Muscle of back (tissue), 3 donors: ENCODE measurements at regions not wholly inside any gene's neighbourhood (a gene's known extent, or its start where the extent isn't known, plus 50 kb on each side); places are given as distances from the start of the nearest gene placed in this dataset.

Source experiments
- DNase-seq, 3 donors: peaks; one replicate each; pipeline versions ENCODE4 v3.0.0 to v3.0.0-alpha.2; 2013

DNA sequence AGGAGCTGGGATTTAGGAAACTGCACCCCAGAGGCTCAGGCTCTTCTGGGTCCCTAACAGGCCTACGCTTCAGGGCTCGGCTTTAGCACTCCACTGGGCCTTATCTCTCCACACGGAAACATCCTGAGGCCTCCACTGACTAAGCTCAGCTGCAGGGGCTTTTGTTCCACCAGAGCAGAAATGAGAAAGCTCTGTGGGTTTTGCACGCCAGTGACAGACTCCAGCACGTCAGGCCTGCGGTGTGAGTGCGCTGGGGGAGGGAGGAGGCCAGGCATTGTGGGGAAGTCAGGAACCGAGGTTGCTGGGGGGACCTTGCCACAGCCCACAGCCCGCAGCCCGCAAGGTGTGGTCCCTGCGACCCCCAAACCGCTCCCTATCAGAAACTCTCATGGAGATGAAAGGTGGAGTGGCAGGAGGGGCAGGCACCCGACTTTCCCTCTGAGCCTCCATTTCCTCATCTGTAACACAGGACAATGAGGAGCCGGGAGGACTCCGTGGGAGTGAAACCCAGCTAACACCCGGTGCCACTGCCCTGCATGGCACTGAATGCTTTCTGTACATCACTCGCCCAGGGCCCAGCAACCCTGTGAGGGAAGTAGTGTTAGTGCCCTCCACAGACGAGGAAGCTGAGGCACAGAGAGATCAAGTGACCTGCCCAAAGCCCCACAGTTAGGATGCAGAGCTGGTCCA, 106.5 kb downstream of the TPRA1 start:
- DNase-seq: no peak

DNA sequence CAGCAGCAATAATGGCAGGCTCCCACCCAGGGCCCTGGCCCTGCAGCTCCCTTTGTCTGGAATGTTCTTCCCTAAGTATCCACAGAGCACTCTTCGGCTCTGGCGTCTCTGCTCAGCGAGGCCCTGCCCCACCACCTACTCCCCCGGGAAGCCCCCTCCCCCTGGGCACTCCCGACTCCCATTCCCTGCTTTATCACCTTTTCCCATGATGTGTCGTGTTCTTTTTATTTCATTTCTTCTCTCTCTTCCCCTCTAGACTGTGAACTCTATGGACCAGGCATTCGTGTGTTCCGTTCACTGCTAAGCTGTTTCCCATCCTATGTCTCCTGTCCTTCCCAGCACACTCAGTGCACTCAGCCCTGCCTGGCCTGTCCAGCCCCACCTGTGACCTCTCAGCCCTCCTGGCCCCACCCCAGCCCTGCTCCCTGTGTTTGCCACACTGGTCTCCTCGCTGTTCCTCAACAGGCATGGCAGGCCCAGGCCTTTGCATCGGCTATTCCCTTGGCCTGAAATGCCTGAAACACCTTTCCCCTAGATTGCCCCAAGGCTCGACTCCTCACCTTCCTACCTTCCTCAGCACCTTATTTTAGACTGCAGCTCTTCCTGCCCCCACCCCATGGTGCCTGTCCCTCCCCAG, 107.4 kb downstream of the TPRA1 start:
- no peak for DNase-seq

DNA sequence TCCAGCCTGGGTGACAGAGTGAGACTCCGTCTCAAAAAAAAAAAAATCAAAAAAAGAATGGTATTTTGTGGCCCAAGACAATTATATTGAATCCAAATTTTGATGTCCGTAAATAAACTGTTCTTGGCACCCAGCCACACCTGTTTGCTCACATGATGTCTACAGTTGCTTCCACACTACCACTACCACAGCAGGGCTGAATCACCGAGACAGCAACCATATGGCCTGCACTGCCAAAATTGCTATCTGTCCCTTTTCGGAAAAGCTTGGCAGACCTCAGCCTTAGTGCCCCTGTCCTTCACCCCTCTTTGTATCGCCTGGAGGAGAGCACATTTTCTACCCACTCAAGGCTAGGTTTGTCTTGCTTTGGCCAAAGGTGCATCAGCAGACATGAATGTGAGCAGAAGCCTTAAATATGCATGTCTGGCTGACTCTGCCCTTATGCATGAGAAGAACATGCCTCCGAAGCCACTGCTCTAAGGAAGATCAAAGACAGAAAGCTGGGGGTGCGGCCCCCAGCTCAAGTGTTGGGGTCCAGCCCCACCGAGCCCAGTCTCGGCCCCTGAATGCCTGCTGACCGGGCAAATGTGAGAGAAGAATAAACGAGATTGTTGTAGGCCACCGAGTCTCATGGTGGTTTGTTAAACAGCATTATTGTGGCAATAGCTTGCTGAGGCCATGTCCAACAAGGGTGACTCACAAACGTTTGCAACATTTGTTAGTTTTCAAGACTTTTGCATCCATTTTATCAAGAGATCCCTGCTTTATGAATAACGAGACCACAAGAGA, 108.1 kb downstream of the TPRA1 start:
- no peak for DNase-seq

DNA sequence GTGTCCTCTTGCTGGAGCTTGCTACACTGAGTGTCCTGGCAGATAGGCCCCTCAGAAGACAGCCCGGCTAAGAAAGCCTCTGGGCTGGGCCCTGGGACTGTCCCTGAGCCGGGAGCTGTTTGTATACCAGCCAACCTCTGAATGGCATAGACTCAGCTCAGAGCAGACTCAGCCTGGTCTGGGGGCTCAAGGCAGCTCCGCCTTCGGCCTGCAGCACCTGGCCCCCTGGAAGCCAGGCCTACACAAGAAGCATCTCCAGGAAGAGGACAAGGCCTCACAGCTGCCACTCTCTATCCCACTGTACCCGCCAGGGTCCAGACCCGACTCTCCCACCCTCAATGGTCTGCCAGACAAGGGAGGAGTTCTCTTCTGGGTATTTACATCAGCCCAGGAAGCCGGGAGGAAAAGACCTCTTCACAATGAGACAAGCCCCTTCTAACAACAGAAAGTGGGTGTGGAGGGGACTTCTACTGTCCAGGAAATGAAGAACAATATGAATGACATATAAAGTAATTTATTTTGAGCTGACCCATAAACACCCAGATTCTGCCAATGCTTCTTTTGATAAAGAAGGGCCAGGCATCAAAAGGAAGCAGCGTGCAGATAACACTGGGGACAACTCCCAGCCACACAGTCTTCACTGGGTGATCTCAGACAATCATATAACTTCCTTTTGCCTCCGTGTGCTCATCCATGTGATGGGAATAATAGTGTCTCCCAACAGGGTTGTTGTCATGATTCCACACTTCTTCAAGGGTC, 110.2 kb downstream of the TPRA1 start:
- DNase-seq: no peak

DNA sequence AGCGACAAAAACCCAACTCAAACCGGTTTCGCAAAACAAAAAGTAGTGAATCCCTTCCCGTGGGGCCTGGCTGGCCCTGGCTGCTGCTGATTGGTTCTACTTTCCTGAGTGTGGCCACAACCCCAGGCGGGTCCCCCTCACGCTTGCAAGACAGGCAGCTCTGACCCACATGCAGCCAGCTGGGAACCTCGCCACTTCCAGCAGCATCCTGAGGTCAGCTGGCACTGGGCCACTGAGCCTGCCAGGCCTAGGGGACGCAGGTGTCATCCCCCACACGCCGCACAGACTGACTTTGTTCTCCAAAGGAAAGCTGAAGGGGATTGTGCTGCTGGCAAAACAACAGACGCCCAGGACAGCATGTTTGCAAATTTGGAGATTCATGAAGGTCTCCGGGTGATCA, 111.1 kb downstream of the TPRA1 start:
- peak in 2 of 3 donors; percentile 3 to 48 for DNase-seq

DNA sequence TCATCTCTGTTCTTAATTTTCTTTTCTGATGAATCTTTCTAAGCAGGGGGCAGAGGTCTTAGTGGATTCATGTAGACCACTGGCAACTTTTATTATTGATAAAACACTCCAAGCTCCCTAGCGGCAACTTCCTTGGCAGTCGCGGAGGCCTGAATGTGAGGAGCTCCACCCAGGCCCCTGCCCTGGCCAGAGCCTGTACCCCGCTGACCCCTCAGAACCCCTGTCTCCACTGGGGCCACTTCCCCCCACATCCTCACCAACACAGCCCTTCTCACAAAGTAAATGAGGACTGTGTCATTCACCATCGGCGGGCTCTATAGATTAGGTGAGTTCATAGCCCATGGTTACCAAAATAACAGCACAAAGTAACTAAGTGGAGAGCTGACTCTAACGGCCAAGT, 111.6 kb downstream of the TPRA1 start:
- DNase-seq: no peak

DNA sequence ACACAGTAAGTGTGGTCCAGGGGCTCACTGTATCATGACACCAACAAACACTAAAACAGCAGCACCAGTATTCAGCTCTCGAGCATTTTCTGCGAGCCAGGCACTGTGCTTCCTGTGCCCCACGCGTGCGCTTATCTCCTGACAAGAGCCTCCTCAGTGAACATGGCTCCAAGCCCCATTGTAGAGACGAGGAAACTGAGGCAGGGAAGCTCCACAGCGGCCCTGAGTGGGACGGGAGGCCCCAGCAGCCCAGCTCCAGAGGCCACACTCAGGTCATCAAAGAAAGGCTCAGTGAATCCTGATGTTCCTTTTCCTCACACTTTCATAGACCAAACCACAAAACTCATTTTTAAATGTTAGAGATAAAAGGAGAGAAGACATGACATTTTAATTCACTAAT, 113.1 kb downstream of the TPRA1 start:
- DNase-seq: no peak

DNA sequence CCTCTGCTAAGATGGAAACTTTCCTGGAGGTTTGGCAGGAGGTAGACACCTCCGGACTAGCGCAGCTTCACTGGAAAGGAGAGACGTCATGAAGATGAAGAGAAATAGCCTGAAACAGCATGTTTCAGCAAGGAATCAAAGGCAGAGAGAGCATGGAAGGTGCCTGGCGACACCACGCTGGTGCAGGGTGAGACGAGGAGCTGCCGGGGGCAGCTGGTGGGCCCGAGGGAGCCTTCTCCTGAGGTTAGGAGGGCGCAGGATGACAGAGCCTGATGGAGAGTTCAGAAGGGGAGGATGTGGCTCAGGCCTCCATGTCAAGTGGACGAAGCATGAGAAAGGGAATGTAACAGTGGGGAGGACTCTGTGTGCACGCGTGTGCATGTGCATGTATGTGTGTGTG, 113.6 kb downstream of the TPRA1 start:
- no peak for DNase-seq

DNA sequence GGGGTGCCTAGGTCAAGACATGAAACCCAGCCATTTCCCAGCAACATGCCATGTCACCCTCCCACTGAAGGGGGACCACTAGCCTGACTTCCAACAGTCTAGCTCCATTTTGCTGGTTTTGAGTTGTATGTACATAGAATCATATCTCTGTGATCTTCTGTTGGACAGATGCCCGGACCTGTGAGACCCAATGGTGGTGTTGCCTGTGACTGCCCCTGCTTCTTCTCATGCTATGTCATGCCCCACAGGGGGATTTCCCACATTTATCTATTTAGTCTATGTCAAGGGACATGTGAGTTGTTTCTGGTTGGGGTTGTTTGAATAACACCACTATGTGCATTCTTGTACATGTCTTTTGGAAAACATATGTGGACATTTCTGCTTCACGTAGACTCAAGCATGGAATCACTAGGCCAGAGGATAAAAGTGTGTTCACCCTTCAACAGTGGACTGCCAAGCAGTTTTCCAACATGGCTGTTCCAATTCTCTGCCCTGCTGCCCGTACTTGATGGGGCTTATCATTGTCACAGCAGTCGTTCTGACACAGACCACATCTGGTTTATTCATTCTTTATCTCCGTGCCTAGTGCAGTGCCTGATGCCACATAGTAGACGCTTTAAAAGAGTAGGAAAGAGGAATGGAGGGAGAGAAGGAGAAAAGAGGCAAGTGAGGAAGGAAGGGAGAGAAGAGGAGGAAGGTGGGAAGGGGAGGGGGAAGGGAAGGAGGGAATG, 114.4 kb downstream of the TPRA1 start:
- DNase-seq: no peak

DNA sequence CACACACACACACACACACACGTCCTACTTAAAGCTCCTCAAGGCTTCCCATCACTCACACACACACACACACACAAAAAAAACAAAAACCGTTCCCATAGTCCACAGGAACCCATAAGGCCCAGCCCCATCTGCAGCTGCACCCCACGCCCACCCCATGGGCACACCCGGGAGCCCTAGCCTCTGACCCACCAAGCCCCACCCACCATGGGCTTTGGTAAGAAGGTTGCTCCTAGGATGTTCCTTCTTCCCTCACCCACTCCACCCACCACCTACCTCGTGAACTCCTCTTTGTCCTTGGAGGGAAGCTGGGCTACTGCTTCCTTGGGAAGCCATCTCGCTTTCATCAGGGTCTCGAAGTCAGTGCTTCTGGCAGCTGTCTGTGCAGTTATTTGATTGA, 115.1 kb downstream of the TPRA1 start:
- DNase-seq: no peak

DNA sequence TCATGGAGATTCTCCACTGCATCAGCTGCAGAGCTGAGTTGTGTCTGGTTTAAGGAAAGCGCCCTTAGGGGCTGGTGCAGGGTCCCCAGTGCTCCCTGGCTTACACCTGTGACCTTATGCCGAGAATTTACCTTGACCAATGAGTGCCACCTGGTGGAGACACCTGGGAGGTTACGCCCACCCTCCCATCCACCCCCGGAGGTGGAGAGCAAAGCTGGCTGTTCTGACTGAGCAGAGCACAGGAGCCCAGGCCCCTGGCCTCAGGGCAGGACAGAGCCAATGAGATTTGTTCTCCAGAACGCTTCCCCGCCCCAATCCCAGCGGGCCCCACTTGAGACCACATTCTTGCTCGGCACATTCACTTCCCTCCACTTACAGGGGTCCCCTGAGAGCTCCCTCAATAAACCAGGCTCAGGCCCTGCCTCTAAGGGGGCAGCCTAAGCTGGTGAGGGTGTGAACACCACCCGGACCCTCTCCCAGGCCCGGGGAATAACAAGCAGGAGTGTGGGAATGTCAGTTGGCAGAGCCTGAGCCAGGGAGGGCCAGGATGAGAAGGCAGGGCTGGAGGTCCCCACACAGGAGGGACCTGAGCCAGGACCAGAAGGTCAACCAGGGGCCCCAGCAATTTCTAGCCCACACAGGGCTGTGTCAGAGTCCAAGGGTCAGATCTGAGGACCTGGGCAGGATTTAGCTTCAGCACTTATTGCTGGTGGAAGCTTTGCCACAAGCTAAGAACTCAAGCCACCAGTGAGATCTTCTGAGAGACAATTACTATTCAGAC, 117.1 kb downstream of the TPRA1 start:
- no peak for DNase-seq

DNA sequence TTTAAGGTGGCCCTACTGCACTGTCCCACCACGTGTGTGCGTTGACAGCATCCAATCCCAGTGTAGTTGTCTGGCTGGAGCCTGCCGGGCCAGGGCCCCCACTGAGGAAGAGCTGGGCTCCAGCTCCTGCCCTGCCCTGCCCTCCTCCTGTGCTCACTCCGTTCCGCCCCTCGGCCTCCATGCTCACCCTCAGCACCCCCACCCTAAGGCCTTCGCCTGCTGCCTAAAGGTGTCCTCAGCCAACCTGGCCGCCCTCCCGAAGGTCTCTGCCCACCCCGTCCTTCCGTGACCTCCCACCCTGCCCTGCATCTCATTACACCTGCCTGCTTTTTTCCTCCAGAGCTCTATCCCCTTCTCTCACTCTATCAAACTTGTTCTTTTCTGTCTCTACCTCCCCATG, 118.0 kb downstream of the TPRA1 start:
- DNase-seq: no peak

DNA sequence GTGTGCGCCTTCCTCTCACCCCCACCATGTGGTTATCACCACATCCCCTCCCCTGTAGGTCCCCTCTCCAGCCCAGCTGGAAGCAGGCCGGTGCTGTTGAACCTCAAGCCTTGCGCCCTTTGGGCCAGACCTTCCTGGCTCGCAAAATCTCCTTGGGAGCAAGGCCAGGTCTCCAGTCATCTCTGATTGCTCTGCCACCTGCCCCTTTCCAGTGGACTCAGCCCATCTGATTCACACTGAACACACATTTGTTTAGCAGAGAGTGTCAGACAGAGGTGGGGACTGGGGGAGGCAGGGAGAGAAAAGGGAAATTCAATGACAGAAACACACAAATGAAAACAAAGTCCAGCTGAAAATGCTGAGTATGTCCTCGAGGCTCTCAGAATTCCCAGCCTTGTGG, 119.4 kb downstream of the TPRA1 start:
- DNase-seq: no peak

DNA sequence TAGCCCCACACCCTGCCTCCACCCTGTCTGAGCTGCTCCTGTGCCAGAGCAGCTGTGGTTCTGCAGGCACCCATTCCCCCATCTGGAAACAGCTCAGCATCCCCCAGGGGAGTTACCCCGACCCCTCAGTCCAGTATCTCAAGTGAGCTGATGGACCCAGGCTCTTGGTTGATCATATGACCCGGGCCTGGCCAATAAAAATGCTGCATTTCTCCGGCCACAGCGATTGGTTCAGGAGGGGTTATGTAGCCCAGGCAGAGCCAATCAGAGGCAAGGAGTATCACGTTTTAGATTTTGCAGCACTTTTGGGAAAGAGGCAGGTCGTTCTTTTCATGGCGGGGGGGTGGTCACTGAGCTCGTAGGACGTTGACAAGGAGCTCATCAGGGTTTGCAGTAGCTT, 120.8 kb downstream of the TPRA1 start:
- DNase-seq: no peak

DNA sequence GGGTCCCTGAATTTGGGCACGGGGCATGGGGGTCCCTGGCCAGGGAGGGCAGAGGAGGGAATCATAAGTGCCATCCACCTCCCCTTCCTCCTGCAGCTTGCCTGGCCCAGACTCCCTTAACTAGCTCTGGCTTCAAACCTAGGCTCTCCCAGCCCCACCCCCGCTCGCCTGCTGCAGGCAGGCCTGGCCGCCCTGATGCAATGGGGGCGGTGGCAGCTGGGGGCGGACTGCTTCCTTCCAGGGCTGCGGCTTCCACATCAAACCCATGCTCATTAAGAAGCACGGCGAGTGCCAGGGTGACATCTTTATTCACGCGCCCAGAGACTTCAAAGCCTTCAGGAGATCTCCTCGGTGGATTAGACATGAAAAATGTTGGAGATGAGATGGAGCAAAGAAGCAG, 123.1 kb downstream of the TPRA1 start:
- DNase-seq: no peak

DNA sequence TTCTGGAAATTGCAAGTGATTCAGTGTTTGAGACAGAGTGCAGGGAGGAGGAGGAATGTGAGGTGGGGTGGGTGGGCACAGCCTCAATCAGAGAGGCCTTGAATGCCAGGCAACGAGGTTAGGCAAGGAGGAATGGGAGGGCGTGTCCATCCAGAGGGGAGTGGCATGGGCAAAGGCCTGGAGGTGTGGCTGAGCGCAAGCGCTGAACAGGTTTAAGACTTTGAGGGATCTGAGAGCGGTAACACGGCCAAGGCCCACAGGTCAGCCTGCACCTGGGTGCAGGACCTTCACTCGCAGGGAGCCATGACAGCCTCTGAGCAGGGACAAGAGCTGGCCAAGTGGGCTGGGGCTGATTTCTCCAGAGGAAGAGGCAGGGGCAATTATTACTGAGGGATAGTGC, 125.9 kb downstream of the TPRA1 start:
- no peak for DNase-seq

DNA sequence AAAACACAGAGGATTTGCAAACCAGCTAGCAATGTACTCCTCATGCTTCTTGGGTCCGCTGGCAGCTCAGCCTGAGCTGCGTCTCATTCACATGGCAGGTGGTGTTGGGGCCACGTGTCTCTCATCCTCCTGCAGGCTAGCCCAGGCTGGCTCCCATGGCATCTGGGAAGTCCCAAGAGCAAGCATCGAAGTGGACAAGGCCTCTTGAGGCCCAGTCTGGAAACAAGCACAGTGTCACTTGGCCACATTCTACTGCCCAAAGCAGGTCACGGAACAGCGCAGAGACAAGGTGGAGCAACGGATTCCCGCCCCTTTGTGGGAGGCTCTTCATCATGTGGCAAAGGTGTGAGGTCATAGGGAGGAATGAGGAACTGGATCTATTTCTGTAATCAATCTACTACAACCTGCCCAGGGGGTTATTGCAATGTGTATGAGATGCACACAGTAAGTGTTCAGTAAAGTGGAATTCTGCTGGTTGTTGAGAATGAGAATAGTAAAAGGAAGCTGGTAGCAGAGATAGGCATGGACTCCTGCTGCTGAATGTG, 128.3 kb downstream of the TPRA1 start:
- DNase-seq: no peak

DNA sequence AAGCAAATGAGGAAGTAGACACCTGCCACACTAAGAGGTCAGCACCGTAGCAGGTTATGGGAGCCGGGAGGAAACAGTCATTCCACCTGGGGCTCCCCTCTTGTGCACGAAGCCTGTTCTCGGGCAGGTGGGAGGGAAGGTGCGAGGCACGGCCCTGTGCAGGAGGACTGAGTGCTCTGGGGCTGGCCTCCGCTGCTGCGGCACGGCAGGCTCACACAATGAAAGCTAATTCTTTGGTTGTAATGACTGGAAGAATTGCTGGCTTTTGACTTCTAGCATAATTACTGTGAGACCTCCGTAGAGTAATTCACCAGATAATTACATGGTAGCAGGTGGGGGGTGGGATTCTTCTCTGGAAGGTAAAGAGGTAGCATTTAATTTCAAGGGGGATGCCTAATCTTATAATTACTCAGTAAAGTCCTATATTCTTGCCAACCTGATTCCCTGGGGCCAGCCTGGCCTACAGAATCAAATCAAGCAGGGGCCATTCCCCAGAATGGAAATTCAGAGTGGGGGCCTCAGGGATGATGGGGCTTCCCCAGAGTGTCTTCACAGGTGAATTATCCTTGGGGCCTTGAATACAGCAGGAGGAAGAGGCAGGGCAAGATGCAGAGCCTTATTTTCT, 129.1 kb downstream of the TPRA1 start:
- no peak for DNase-seq

DNA sequence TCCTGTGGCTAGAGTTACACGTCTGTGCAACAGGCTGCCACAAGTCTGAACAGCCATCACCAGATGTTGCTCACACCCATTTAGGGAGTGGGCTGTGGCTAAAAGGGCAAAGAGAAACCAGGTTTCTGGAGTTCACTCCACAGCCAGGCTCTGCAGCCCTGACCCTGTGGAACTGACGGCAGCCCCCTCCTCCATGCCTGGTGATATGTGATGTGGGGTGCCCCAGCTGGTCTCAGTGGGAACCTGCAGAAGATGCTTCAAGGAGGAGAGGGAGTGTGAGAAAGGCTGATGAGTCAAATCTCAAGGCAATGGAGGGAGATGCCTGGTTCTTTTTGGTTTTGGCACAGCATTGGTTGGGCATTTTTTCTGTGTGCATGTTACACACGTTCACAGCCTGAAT, 130.6 kb downstream of the TPRA1 start:
- DNase-seq: no peak
